CD1c-positive myeloid dendritic cell (primary cell): ENCODE measurements at regions not wholly inside any gene's neighbourhood (a gene's known extent, or its start where the extent isn't known, plus 50 kb on each side); places are given as distances from the start of the nearest gene placed in this dataset.

Source experiments
- DNase-seq: peaks from one replicate; pipeline ENCODE4 v3.0.0-alpha.2; 2016; ENCODE audit errors: extremely low spot score

DNA sequence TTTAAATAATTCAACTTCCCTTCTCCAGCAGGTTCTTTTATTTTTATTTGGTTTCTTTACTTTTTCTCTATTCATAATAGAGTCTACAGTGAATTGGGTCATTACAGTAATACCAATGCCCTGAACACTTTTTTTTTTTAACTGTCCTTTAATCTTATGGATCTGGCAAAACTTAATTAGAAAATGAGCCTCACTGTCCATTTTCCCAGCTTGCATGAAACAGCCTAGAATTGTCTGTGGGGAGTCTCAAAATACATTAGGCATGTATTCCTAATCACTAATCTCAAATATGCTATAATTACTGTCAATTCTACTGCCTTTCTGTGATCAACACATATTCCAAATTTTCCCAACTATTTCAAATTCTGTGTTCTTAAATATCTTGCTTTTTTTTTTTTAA is 406.8 kb downstream of the ANXA1 start:
- DNase-seq: no peak

DNA sequence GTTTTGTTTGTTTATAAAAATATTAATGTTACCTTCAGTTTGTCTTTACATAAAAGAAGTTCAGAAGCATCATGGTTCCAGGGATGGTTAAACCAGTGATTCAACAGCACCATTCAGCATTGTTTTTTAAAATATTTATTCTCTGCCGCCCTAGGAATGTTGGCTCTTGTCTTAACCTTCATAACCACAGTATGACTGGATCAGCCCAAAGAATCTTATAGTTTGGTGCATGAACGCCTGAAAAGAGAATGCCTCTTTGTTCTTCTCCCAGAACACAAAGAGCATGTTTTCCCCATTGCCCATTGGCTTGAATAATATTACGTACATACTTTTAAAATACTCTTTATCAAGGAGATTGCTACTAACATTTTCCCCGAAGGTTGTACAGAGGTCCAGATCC is 413.4 kb downstream of the ANXA1 start:
- no peak for DNase-seq

DNA sequence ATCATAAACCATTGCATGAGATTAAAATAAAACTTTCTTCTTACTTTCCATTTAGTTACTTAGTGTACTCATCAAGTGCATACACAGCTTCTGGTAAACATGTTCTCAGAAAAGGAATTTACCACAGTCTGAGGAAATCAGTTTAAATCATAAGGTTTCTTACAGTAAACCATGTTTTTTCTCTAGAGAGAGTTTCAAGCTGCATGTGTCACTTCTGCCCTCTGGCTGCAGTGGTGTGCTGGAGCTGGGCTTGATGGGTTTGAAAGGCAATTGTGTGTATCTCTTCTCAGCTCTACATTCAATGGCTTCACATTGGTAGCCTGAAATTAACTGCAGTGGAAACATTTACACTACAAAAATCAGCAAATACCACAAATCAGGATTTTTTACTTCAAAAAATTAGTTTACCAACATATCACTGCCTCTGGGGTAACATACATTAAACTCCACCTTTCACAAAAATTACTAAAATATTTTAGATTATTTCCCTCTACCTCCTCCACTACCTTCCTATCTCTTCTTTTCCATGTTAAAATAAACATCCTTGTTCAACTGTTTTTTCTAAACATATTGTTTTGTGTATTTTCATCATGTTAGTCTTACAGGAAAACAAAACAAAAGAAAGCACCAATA is 414.3 kb downstream of the ANXA1 start:
- no peak for DNase-seq

DNA sequence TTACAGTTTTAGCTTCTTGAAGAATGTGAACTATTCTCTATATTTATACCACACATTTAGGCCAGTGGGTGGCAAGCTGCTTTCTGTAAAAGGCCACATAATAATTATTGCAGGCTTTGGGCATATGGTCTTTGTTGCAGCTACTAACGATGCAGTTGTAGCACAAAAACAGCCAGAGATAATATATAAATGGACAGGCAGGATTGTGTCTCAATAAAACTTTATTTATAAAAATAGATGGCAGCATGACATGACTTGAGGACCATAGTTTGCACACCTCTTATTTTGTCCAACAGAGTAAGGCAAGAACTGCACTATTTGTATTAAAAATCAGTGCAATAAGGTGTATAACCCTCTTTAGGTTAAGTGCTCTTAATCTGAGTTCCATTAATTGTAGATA is 415.0 kb downstream of the ANXA1 start:
- DNase-seq: no peak

DNA sequence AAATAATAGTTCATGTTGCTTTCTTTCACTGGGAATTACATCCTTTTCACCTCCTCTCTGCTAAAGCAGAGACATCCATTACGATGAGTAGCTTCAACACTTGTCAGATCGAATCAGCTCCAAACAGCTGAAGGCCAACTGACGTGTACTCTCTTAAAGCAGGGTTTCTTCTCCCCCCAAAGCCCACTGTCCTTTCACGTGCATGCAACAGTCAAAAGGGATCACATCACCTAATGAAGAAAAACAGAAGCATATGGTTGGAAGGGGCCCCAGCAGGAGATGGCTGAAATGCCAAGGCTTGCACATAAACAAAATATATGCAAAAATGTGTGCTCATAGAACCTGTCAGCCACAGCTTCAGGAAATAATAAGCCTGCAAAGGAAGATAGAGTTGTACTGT is 421.6 kb downstream of the ANXA1 start:
- DNase-seq: no peak

DNA sequence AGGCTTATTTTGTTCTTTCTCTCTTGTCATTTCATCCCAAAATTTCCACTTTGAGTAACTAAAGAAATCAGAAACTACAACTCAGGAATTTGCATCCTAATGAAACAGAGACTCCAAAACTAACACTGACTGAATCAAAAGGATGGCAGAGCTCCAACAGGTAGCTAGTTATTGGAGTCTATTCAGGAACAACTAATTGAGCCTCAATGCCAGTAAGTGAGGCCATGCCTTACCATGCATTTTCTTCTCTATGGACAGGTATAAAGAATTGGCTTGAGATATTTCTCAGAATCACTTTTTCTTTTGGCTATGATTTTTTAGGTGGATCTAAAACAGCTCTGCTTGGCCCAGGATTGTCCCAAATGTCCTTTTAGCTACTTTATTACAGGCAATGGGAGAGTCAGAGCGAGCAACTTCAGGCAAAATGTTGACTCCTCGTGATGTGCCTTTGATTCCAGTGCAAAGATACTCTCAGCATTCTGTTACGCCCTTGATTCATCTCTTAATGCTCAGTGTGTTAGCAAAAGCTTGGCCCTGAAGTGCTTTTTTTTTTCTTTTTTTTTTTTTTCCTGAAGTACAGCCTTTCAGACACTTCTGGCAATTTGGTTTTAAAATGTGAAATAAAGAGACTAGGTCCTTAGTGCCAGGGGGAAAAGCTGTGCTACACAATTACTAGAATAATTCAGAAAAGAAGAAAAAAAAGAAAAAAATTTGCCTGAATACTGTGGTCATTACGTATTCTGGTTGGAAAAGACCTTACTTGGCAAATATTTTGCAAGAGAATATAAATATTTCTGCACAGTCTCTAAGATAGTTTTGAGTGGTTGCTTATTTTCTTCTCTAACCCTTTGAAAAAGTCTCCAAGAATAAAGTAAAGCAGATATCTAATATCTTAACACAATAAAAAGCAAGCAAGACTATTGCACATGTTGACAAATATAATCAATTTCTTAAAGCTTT is 423.7 kb downstream of the ANXA1 start:
- no peak for DNase-seq

DNA sequence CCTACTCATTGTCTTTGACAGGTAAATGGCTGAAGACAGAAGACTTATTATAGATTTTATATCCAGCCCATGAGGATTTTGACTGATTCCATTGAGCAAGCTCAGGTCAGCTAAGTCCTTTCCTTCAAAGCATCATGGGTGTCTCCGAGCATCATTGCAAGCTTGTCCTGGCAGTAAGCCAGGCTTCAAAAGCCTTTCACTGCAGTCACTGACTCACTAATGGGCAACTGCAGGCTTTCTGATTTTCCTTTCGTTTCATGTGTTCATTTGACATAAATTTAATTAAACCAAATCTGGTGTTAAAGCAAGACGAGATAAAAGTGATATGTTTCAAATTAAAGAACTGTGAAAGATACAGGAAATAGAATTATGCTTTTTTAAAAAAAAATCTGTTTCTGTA is 426.2 kb downstream of the ANXA1 start:
- no peak for DNase-seq

DNA sequence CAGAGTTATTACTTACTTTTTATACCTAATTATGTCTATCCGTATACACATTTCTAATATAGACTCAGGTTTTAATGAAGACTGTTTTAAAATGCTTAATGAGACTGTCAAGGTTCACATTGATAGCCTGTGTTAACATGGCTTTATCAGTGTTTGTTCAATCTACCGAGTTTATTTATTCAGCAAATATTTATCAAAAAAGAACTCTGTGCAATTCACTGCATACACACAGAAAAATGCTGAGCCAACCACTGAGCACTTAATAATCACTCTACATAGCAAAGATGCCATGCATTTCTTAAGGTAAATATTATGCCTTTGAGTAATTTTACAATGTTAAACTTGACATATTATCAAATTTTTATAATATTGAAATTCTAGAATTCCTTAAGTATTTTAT is 428.2 kb downstream of the ANXA1 start:
- no peak for DNase-seq

DNA sequence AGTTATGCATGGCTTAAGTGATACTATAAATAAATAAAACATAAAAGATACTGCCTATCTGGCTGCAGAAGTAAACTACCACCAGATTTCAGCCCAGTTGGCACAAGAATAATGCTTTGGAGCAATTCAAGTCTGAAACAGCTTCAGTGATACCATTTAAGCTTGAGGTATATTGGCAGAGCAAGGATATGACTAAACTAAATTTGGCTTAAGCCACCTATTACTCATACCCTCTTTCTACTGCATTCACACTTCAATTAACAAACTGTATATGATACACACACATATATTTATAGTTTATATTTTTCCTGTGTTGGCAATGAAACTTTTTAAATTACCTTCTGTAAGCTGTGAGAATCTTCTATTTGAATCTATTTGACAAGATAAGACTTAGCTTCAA is 431.9 kb downstream of the ANXA1 start:
- no peak for DNase-seq

DNA sequence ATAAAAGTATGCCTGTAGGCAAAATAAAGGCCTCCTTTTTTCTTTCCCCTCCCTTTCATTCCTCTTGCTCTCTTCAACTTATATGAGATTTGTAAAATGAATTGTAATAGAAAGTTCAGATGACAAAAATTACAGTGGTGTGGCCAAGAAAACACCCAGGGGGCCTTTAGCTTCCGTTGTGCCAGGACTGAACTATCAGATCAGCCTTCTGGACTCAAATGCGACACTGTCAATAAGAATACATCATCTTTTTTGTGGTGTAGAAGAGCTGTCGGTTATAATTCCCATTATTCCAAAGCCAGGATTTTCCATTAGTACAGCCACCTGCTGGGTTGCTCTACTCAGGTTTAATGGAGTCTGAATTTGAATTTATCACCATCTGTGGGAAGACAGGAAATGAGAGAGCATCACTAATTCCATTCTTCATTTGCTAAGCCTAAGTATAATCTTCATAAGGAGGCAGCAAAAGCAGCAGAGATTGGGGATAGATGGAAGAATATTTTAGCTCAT is 443.4 kb downstream of the ANXA1 start:
- DNase-seq: no peak

DNA sequence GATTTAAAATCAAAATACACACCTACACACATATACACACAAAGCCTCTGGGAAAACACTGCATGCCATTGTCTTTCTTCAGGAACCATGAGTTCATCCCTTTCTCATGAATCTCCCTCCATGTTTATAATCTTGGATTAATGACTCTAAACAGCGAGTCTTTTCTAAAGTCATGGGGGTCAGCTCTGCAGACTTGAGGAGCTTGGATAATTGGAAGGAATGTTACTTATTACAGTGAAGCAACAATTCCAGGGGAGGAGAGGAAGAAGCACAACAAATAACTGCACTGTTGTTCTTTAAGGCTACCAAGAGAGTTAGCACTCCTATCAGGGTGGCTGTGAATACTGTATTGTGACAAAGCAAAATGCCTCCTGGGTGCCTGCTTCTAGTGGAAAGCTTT is 444.7 kb downstream of the ANXA1 start:
- DNase-seq: no peak

DNA sequence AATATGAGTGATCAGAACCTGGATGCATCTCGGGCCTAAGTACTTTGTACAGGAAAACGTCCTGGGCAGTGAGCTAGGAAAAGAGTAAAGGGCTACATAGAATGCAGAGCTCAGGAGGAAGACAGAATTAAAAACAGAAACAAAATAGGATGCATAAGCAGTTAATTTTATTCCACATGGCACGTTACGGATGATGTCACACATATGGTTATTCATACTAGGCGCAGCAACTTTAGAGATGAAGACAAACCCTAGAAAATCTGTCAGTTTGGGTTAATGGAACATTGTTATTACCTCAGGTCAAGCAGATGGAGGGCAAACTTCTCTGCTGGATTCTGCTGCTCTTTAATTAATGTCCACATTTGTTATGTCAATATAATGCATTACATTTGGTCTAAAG is 445.4 kb downstream of the ANXA1 start:
- DNase-seq: no peak

DNA sequence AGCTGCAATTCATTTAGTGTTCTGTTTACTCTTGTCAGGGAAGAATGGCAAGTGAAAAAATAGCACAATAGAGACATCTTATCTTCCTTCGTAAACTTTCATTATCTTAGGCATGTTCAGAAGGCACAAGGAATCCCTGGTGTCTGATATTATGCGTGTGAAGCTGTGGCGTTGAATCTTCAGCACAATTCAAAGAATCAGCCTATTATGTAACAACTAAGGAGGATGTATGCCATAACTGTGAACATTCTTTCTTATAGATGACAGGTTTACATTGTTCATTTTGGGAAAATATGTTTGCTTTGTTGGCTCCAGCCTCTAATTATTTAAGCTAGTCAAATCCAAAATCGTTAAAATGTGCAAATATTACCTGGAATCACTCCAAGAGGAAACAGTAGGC is 446.1 kb downstream of the ANXA1 start:
- DNase-seq: no peak

DNA sequence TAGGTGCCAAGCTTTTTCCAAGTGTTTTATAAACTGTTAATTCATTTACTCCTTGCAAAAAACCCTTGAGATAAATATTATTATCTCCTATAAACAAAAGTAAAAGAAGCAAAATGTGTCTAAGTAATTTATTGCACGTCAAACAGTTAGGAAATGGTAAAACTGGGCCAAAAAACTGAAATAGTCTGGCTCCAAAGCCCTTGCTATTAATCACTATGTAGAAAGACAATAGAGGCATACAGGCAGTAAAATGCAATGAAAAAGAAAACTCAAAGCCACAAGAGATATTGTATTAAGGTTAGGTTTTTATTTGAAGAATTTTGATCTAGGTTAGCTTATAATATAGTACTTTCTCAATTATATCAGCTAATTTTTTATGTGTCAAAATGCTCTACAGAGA is 457.7 kb downstream of the ANXA1 start:
- no peak for DNase-seq

DNA sequence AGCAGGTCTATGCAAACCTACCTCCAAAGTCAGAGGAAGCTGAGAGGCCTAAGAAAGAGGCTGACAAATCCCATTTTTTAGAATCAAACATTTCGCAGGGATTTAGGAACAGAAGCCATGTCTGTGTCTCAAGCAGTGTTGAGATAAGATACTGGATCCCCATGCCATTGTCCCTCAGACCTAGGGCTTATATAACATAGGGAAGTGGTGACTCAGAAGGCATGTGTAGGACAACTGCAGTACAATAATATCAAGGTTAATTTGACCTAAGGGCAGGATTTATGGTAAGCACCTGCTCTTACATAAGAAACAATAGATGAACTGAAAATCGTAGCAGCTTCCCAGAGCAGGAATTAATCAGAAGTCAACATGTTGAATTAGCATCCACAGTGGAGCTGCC is 459.4 kb downstream of the ANXA1 start:
- no peak for DNase-seq

DNA sequence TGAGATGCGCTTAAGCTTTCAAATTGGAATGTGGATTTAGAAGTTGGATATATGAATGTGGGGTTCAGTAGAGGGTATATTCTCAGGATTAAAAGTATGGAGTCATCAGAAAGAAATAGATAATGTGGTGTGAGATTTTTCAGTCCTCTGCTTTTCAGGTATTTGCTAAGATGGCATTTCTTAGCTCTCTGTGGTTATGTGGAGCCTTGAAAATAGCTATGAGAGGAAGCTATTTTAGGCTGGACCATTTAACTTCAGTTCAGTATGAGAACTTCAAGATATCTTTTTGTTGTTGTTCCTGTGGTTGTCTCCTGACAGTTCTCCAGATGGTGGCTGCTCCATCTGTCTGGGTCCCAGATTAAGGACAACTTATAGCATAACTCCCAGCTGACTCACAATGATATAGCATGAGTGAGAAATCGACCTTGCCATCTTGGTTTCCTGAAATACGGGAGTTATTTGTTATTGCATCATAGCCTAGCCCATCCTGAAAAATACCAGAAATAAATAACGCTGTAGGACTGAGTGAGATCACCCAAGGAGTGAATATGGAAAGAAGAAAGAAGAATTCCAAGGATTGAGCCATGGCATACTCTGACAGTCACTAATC is 461.5 kb downstream of the ANXA1 start:
- DNase-seq: no peak

DNA sequence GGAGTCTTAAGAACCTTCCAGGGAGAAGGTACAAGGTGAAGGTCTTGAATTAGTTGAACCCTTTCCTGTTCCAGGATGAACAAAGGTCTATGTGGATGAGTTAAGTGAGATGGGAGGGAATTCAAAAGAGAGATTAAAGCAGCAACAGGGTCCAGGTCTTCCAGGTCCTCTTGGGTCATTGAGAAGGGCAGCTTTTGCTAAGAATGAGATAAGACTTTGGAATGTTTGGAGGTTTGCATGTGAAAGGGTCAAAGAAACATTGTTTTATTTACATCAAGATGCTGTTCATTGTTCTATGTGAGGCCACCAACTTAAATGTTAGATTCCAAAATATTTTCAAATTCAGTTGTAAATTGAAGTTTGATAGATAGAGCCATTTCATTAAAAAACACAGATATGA is 463.9 kb downstream of the ANXA1 start:
- no peak for DNase-seq

DNA sequence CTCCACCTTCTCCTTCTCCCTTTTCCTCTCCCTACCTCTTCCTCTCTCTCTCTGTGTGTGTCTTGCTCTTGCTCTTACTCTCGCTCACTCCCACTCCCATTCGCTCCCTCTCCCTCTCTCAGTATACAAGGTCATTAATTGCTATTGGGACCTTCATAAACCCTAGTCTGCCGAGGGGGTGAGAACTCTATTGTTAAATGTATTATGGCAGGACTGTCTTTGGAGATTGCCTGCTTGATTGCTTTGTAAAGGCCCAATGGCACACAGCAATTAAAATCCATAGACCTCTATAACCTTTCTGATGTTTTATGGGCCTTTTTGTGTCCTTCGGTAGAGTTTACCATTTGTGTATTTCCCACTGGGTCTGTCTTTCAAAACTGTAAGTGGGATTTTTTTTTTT is 465.9 kb downstream of the ANXA1 start:
- no peak for DNase-seq

DNA sequence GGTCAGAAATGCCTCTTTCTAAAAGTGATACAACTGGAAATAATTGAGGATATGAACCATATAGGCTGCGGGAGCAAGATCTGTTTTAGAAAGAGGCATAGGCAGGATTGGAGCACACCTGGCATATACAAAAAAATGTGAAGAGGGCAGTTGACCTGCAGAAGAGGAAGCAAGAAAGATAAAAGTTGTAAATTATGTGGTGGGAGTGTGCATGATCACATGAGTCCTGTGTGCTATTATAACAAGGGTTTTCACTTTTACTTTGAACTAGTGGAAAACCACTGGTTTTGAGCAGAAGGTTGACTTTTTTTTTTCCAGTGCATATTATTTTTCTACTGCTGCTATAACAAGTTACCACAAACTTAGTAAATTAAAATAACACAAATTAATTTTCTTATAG is 489.3 kb downstream of the ANXA1 start:
- no peak for DNase-seq

DNA sequence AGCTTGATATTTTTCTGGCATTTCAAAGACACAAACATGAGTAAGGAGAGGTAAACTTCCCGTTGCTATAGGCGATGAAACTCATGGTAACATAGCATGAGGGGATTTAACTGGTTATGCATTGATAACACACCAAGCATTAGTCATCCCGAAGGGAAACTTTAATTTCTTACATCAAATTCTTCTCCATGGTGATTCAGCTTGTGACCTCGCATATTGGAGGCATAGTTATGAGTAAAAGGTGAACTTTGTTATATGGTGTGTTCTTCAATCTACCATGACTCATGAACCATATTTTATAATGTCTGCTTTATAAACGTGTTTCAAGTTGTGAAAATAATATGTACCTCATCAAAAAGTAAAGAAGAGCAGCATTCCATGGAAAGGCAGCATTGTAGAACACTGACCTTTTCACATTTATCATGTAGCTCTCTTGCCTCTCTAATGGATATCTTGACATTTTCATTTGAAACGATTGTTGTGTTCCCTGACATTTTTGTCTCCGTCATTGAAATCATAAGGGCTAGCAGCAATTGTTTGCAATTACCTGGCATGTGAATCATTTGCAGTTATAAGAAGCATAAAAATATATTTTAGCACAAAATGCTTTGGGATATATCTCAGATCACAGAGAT is 491.8 kb downstream of the ANXA1 start:
- DNase-seq: no peak

DNA sequence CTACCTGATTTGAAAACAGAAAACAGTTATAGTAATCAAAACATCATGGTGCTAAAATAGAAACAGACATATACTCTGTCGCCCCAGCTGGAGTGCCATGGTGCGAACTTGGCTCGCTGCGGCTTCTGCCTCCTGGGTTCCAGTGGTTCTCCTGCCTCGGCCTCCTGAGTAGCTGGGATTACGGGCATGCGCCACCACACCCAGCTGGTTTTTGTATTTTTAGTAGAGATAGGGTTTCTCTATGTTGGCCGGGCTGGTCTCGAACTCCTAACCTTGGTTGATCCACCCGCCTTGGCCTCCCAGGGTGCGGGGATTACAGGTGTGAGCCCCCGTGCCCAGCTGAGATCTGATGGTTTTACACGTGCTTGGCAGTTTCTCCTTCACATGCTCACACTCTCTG is 495.9 kb downstream of the ANXA1 start:
- DNase-seq: no peak

DNA sequence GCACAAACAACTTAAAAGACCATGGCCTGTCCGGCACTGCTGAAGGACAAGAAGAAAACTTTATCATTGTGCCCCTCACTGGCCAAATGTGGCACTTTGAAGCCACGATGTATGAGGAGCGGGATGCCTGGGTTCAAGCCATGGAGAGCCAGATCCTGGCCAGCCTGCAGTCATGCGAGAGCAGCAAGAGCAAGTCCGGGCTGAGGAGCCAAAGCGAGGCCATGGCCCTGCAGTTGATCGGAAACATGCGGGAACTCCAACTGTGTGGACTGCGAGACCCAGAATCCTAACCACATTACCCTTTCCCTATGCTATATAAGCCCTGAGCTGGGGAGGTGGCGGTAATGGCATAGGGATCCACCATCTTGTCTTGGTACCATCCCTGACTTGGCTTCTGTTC is 497.9 kb downstream of the ANXA1 start:
- no peak for DNase-seq
